COLO668 (cell line): ENCODE measurements at regions not wholly inside any gene's neighbourhood (a gene's known extent, or its start where the extent isn't known, plus 50 kb on each side); places are given as distances from the start of the nearest gene placed in this dataset.
"Not testable (repeated sequence)": the region's sequence is repeated elsewhere in the genome, so short reads cannot be mapped to it uniquely, and the experiment has no call there.

ENCODE experiments used
- DNase-seq: peaks from one replicate; lab custom pipeline; 2025; ENCODE audit not compliant: unreplicated experiment; lab: John Stamatoyannopoulos, UW

DNA sequence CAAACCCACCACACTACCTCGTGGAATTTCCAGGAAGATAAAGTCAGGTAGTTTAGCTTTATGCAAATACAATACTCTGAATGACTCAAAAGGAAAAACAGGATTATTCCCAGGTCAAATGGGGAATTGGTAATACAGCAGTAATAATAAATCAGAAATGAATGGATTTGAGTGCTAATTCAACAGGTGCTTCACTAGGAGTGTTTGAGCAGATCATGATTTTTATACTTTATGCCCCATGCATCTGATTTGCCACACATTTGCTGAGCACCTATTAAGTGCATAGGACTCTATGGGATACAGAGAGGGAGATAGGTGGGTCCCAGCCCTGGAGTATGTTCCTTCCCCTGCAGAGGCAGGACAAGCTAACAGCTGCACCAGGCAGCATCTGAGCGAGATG lies 381.4 kb upstream of the PODXL start:
- no peak for DNase-seq

GRCh38 chr7:131935180-131935579 lies 378.8 kb upstream of the PODXL start:
- DNase-seq: peak; percentile 39

- DNase-seq: peak; percentile 59
Observed at GRCh38 chr7:131934452-131934851, 378.0 kb upstream of the PODXL start.

GRCh38 chr7:131933751-131934289 lies 377.4 kb upstream of the PODXL start:
- no peak for DNase-seq

DNA sequence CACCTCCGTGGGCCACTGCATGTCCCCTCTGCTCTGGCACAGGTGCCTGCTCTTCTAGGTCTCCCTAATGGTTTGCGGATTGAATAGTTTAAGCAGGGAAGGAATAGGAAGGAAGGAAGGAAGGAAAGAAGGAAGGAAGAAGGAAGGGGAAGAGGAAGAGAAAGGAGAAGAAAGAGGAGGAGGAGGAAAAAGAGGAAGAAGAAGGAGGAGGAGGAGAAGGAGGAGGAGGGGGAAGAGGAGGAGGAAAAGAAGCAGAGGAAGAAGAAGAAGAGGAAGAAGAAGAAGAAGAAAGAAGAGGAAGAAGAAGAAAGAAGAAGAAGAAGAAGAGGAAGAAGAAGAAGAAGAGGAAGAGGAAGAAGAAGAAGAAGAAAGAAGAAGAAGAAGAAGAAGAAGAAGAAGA lies 376.8 kb upstream of the PODXL start:
- DNase-seq: not testable (repeated sequence)

DNA sequence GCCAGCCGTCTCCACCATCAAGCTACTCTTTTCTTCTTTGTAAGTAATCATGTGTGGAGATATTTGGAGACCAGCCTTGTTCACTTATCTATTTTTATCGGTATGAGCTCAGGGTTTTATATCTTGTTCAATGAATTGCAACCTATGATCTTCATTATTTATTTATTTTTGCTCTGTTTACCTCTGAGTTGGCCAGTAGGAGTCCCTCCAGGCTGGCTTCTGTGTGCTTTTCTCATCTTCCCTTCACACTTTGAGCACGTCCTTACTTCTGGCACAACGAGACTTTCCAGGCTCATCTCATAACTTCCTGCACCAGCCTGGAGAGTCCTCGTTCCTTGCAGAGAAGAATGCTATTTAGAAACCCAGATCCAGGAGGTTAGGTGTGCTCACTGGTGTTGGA lies 375.8 kb upstream of the PODXL start:
- no peak for DNase-seq

- no peak for DNase-seq
Observed at GRCh38 chr7:131931370-131931769, 374.9 kb upstream of the PODXL start.

DNA sequence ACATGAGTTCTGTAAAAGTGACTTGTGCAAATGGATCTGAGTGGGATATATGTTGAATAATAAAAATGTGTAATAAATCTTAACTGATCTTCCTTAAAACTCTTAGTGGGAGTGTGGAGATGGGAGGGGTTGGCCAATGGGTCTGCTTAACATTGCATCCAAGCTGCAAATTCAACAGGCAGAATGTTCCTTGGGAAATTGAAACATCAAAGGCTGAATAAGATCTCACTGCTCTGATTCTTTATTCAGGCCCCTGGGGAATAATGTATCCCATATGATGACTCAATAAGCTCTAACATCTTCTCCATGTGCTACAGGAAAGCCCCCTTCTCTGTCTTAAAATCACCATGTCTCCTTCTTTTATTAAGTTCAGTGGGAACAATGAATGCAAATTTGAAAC lies 373.2 kb upstream of the PODXL start:
- no peak for DNase-seq

DNA sequence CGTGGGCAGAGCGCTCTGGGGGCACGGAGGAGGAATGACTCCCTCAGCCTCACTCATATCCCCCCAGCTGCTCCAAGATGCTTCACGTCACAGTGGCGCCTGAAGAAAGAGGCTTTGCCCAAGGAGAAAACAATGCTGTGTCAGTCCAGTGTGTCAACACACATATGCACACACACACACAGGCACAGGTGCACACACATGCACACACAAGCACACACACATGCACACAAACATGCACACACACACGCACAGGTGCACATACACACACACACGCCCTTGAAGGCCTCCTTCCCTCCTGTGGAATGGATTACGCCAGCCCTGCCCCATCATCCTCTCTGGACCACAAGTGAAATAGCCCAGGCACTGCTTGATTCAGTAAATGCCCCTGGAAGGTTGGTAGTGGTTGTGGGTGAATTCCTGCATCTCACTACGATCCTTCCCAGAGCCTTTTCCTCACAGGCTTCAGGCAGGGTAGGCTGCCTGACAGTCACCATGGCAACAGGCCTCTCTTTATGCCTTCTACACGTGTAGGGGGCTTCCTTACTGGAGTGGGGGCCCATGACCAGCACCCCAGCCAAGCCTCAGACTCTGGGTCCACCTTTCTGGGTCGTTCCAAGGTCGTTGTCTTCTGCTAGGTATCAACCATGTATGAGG lies 371.5 kb upstream of the PODXL start:
- DNase-seq: no peak

DNA sequence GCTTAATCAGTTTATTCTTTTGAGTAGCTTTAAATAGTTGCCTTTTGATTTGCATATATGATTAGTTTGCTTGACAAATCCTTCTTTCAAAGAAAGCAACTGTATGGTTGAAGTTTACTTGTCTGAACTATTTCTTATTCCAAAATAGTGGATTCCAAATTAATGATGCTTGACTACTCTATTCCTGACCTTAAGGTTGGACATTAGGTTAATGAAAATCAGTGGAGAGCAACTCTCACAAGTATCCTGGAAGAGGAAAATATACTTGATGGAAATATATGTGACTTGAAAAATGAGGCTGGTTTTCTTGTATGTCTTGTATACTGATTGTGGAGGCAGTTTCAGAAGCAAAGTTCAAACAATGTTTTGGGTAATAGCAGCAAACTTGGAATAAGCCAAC lies 369.2 kb upstream of the PODXL start:
- no peak for DNase-seq

GRCh38 chr7:131924857-131925256 lies 368.4 kb upstream of the PODXL start:
- no peak for DNase-seq

DNA sequence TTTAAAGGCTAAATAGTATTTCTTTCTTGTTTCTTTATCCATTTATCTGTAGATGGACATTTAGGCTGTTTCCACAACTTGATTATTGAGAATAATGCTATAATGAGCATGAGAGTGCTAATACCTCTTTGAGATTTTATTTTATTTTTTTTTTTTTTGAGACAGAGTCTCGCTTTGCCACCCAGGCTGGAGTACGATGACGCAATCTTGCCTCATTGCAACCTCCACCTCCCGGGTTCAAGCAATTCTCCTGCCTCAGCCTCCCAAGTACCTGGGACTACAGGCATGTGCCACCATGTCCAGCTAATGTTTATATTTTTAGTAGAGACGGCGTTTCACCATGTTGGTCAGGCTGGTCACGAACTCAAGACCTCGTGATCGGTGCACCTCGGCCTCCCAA lies 366.5 kb upstream of the PODXL start:
- DNase-seq: not testable (repeated sequence)

GRCh38 chr7:131921016-131921415 lies 364.6 kb upstream of the PODXL start:
- DNase-seq: no peak

GRCh38 chr7:131919920-131920709 lies 363.7 kb upstream of the PODXL start:
- peak; percentile 15 for DNase-seq

DNA sequence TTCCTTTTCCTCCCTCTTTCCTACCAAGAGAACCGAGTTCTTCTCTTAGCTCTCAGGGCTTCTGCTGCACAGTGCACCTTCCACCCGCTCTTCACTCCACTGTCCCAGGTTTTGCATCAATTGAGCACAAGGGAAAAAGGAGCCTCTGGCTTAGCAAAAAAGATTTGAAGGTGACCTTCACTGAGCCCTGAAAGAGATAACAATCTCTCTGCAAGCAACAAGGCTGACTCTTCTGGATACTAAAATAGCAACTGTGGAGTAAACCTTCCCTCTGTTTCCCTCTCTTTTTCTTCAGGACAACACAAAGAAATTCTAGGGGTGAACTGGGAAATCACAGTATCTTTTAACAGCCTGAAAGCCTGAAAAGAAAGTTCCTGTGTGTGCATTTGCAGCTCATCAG lies 354.7 kb upstream of the PODXL start:
- DNase-seq: no peak

- no peak for DNase-seq
Observed at GRCh38 chr7:131909151-131909768, 352.8 kb upstream of the PODXL start.

DNA sequence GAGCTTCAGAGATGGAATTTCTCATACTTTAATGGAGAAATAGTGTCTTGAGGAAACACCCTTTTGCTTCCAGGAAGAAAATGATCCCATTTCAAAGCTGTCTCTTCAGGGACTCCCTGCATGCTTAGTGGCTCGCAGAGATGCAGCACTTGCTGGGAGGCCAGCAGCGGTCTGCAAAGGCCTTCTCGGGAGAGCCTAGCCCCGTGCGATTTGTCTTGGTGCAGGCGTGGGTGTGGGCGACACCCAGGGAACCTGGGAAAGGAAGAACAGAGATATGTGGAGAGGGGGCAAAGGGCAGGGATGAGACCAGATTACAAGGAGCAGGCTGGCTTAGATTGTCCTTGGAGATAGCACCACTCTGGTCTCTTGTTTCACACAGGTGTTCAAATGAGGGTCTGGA lies 352.3 kb upstream of the PODXL start:
- no peak for DNase-seq

DNA sequence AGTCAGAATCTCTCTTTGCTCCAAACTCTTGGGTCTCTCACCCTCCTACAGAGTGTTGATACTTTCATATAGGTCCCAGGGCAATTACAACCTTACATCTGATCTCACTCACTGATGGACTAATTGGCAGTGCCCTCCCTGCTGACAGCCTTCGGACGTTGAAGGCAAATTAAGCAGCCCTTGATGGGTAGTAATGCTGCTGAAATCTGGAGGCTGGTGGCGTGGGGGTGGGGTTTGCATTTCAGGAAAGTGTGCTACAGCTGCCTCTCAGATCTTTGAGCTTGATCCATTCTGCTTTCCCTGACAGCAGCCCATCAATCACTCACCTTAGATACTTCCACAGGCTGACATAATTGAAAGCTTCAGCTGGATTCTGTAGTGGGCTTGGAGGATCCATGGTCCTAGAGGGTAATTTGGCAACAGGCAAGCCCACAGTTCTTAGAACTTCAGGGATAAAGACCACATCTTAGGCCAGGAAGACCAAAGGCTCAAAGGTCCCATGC lies 349.1 kb upstream of the PODXL start:
- no peak for DNase-seq

DNA sequence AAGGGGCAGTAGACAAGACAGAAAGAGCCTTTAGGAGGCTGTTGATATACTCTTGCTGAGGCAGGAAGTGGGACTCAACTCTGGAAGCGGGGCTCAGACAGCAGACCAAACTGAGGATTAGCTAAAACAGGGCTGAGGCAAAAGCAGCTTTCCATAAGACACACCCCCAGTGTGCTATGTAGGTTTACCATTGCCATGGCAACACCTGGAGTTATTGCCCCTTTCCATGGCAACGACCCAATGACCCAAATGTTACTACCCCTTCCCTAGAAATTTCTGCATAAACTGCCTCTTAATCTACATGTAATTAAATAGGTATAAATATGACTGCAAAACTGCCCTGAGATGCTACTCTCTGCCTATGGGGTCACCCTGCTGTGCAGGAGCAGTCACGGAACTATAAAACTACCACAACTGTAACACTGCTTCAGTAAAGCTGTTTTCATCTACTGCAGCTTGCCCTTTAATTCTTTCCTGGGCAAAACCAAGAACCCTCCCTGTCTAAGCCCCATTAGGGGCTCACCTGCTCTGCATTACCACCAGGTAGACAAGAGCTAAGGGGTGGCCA lies 348.4 kb upstream of the PODXL start:
- DNase-seq: no peak

- no peak for DNase-seq
Observed at GRCh38 chr7:131903315-131903714, 346.9 kb upstream of the PODXL start.

GRCh38 chr7:131900785-131901287 lies 344.4 kb upstream of the PODXL start:
- DNase-seq: no peak
